HPDE6-E6E7 (cell line): ENCODE measurements at regions not wholly inside any gene's neighbourhood (a gene's known extent, or its start where the extent isn't known, plus 50 kb on each side); places are given as distances from the start of the nearest gene placed in this dataset.

Source experiments
- DNase-seq: peaks from one replicate; pipeline ENCODE4 v3.0.0; 2011; ENCODE audit warnings: missing footprints; ENCODE audit errors: extremely low spot score

- no peak for DNase-seq
Observed at GRCh38 chr2:217525076-217525475, 477.7 kb downstream of the TNS1 start.

DNA sequence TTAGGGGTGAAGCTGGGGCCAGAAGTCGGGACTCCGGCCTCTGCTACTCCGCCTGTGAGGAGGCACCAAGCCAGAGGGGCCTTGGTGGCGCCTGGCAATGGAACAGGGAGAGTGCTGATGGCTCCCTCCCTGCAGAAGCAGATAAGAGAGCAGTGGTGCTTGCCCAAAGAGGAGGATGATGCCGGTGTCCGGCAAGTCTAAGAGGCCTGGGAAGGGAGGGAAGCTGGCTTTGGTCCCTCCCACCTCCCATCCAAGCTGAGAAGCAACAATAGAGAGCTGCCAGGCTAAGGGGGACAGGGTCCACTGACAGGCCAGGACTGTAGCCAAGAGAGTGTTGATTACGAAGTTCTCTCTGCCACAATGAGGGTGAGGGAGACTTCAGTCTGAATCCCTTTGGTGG lies 479.5 kb downstream of the TNS1 start:
- DNase-seq: no peak

DNA sequence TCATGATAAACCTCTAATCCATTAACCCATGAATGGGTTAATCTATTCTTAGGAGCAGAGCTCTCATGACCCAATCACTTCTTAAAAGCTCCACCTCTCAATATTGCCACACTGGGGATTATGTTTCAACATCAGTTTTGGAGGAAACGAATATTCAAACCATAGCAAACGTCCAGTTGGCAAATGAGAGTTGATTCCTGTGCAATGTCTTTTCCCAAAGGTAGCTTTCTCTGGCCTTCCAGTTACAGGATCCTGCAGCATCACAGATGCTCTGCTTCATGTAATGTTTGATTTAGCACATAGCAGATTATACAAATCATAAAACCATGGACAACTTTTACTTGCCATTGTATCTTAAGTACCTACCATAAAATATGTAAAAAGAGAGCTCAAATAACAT lies 481.0 kb downstream of the TNS1 start:
- no peak for DNase-seq

GRCh38 chr2:217520356-217521010 lies 482.3 kb downstream of the TNS1 start:
- no peak for DNase-seq

DNA sequence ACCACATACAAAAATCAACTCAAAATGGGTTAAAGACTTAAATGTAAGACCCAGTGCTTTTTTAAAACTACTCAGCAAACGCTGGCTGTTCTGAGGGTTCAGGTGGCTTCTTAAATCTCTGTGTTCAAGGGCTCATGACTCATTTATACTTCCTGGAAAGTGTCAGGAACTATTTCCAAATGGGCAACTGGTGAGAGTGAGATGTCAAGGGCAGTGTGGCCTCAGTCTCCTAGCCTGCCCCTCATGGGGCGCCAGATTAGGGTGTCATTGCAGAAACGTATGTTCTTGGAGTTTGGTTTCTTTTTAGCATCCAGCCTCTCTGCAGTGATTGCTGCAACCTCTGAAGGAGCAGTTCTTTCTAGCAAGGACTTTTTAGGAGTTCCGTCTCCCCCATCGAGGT lies 485.4 kb downstream of the TNS1 start:
- DNase-seq: no peak

GRCh38 chr2:217515615-217516309 lies 487.0 kb downstream of the TNS1 start:
- no peak for DNase-seq

DNA sequence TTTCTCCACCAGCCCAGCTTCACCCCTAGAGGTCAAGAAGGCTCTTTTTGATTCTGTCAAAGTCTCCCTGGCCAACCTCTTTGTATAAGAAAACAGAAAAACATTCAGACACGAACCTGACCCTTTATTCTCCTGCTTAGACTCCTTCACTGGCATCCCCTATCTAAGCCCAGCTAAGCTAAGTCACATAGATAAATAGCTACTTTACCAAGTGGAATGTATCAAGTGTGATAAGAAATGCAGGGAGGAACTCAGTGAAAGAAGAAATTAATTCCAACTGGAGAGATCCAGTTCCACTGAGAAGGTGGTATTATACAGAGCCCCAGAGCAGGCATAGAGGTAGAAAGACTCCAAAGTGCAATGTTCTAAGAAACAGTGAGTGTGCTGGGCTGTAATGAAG lies 489.5 kb downstream of the TNS1 start:
- DNase-seq: no peak

GRCh38 chr2:217512728-217513127 lies 490.1 kb downstream of the TNS1 start:
- DNase-seq: no peak

DNA sequence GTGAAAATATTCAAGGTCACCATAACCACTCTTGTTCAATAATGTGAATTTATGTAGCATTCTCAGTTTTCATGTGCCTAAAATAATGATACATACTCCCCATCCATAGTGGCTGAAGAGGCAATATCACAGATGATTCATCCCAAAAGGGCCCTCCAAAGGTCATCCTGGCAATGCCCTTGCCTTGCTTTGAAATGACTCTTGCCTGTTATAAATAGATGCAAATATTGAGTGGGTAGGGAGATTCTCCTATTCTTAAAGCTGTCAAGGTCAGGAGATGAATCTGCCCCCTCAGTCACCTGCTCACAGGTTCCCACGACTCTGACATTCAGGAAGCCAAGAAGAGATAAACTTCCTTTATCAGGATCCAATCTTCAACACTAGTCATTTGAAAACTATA lies 490.5 kb downstream of the TNS1 start:
- no peak for DNase-seq

DNA sequence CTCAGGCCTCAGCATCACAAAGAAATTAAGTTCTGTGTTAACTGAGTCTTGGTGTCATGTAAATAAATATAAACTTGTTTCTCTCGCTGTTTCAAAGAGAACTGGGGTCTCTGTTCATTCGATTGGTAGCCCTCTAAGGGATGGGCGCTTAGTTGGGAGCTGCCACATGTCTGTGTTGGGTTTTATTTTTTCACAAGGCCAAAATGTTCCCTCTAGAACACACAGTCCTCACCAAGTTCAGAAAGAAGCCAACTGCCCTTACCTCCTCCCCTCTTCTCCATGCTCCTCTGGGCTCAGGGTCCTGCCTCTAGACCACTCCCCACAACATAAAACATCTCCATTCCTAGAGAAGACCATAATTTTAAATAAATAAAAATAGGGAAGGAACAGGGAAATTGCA lies 490.9 kb downstream of the TNS1 start:
- no peak for DNase-seq

- peak; percentile 79 for DNase-seq
Observed at GRCh38 chr2:217510771-217511291, 492.0 kb downstream of the TNS1 start.

GRCh38 chr2:217505303-217505702 lies 497.5 kb downstream of the TNS1 start:
- no peak for DNase-seq

GRCh38 chr2:217501887-217502286 lies 500.9 kb downstream of the TNS1 start:
- DNase-seq: no peak

- no peak for DNase-seq
Observed at GRCh38 chr2:217497843-217498377, 504.9 kb downstream of the TNS1 start.

GRCh38 chr2:217494557-217494956 lies 508.2 kb downstream of the TNS1 start:
- DNase-seq: no peak

DNA sequence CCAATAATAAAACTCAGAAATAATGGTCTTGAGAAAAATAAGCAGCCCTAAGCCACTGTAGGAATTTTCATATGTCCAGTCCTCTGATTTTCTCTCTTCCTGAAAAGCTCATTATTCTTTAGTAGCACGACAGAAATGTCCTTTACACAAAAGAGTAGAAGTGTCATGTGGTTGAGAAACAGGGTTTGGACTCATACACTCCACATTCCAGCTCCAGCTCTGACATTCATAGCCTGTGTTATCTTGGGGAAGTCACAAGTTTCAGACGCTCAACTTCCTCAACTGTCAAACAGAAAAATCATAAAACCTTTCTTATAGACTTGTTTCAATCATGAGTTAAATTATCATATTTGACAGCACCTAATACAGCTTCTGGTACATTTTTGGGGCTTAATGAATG lies 511.5 kb downstream of the TNS1 start:
- no peak for DNase-seq

DNA sequence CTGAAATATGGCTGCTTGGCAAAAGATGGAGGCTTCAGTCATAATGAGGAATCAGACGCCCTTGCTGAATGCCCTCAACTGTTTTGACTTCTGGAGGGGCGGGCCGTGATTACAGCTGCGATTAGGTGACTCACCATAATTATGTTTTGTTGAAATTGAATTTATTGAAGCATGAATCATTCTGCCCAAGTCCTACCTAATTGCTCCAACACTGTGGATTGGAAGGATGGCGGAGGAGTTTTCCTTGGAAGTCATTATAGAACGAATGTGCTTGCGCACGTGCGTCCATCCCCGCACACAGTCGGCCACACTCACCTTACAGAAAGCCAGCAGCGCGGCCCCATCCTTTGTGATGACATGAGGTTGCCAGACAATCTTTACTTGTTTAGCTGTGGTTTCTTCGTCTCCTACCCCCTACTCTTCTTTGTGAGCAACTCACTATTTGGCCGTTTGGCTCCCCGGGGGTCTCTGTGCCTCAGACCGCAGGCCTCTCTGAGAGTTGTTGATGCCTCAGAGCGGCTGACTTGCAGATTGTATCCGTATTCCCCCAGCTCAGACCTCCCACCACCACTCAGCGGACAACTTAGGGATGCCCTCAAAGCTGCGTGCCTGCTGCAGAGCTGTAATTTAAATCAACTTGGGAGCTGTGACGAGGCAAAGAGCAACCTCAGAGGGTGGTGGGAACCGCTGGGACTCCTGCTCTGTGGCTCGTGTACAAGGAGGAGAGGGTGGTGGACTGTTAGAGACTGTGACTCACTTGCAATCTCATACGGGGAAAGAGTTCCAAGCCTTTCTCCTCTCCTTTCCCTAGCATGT lies 513.4 kb downstream of the TNS1 start:
- DNase-seq: peak; percentile 6

GRCh38 chr2:217484046-217484445 lies 518.7 kb downstream of the TNS1 start:
- no peak for DNase-seq

- no peak for DNase-seq
Observed at GRCh38 chr2:217482056-217482710, 520.6 kb downstream of the TNS1 start.

DNA sequence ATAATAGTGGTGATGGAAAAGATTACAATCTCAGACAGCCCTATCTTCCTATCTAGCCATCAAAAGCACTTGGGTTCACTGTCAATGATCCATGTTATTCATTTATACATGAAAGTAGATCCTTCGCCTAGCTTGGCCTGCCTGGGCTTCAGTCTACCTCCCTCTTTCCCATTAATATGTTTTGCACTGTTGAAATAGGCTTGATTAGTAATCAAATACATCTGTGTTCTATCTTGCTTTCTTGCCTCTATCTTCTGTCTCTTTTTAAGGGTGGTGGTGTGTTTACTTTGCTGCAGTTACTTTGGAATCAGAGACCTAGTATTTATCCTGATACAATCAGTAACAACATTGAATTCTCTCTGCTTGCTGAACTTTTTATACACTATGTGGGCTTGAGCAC lies 521.2 kb downstream of the TNS1 start:
- no peak for DNase-seq

GRCh38 chr2:217479566-217479965 lies 523.2 kb downstream of the TNS1 start:
- no peak for DNase-seq
